AML-193 (cell line): ENCODE measurements at regions not wholly inside any gene's neighbourhood (a gene's known extent, or its start where the extent isn't known, plus 50 kb on each side); places are given as distances from the start of the nearest gene placed in this dataset.

Experiments used
- DNase-seq, 2 experiments: peaks; one replicate each; lab custom pipeline; 2025; lab: John Stamatoyannopoulos, UW

- DNase-seq, result no peak
Measured at GRCh38 chr4:81946996-81947395, 426.8 kb downstream of the HNRNPD start.

- no peak for DNase-seq
Measured at GRCh38 chr4:81930506-81931238, 443.1 kb downstream of the HNRNPD start.

GRCh38 chr4:81923140-81923539 lies 450.7 kb downstream of the HNRNPD start:
- DNase-seq, result no peak

- DNase-seq, result no peak
Measured at GRCh38 chr4:81922313-81922712, 450.6 kb upstream of the RASGEF1B start.

GRCh38 chr4:81921751-81922159 lies 450.0 kb upstream of the RASGEF1B start:
- no peak for DNase-seq

GRCh38 chr4:81919810-81920209 lies 448.1 kb upstream of the RASGEF1B start:
- DNase-seq, result no peak

GRCh38 chr4:81919223-81919622 lies 447.5 kb upstream of the RASGEF1B start:
- DNase-seq, result peak; percentile 16 to 27

- no peak for DNase-seq
Measured at GRCh38 chr4:81915430-81915829, 443.7 kb upstream of the RASGEF1B start.

GRCh38 chr4:81914623-81915022 lies 442.9 kb upstream of the RASGEF1B start:
- DNase-seq, result no peak

GRCh38 chr4:81913427-81913879 lies 441.7 kb upstream of the RASGEF1B start:
- DNase-seq, result peak; percentile 38 to 51

GRCh38 chr4:81912376-81913030 lies 440.8 kb upstream of the RASGEF1B start:
- DNase-seq, result no peak

GRCh38 chr4:81906905-81907304 lies 435.2 kb upstream of the RASGEF1B start:
- DNase-seq, result no peak

- DNase-seq, result no peak
Measured at GRCh38 chr4:81905971-81906370, 434.3 kb upstream of the RASGEF1B start.

- no peak for DNase-seq
Measured at GRCh38 chr4:81904121-81904520, 432.4 kb upstream of the RASGEF1B start.

GRCh38 chr4:81903212-81903611 lies 431.5 kb upstream of the RASGEF1B start:
- DNase-seq, result no peak

- no peak for DNase-seq
Measured at GRCh38 chr4:81898862-81899504, 427.3 kb upstream of the RASGEF1B start.

- DNase-seq, result no peak
Measured at GRCh38 chr4:81896936-81897335, 425.2 kb upstream of the RASGEF1B start.

GRCh38 chr4:81891005-81891996 lies 419.6 kb upstream of the RASGEF1B start:
- no peak for DNase-seq

GRCh38 chr4:81884986-81885385 lies 413.3 kb upstream of the RASGEF1B start:
- DNase-seq, result peak in 1 of 2 experiments; percentile 1

GRCh38 chr4:81883530-81884450 lies 412.1 kb upstream of the RASGEF1B start:
- DNase-seq, result no peak

- DNase-seq, result no peak
Measured at GRCh38 chr4:81883004-81883403, 411.3 kb upstream of the RASGEF1B start.
